Stimulated activated memory B cell treated with anti-CD40 and anti-IgM and Interleukin-4, amounts not matched to agents 10 μg/mL and 1 μg/mL and 100 μg/mL, for 72 hours (primary cell): ENCODE measurements at regions not wholly inside any gene's neighbourhood (a gene's known extent, or its start where the extent isn't known, plus 50 kb on each side); places are given as distances from the start of the nearest gene placed in this dataset.

Source experiments
- ATAC-seq: fragments of 150-1000 bp; cut with Tn5 transposase; 2 replicates; pipeline ENCODE4 v1.10.0; 2021
- H3K27ac Mint-ChIP-seq: one replicate; pipeline ENCODE4 v1.8.0; 2022; ENCODE audit warnings: mild to moderate bottlenecking, mixed read lengths
- H3K27me3 Mint-ChIP-seq: one replicate; pipeline ENCODE4 v1.8.0; 2022; ENCODE audit warnings: mixed read lengths
- H3K36me3 Mint-ChIP-seq: one replicate; pipeline ENCODE4 v1.8.0; 2022; ENCODE audit warnings: mixed read lengths
- H3K4me1 Mint-ChIP-seq: one replicate; pipeline ENCODE4 v1.8.0; 2022; ENCODE audit warnings: mixed read lengths
- H3K4me3 Mint-ChIP-seq: one replicate; pipeline ENCODE4 v1.8.0; 2022; ENCODE audit warnings: mild to moderate bottlenecking, moderate library complexity, mixed read lengths
- H3K9me3 Mint-ChIP-seq: one replicate; pipeline ENCODE4 v1.8.0; 2022; ENCODE audit warnings: mixed read lengths

DNA sequence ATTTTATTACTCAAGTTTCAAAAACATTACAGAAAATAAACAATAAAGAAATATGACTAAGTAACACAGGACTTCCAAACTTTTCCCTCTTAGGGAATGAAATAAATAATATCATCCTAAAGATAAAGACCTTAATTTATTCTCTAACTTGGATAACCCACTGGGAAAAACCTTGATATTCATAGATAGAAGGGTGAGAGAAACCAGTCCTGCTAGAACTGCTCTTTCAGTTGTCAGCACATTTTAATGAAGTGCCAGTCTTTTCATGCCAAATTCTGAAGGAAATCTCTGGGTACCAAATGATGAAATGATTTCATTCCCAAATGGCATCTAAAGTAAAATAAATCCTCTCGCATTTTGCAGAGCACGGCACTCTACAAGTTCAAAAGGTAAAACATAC, 114.5 kb upstream of the SMIM30 start:
- no peaks in the 10 kb centered on the region for H3K36me3 Mint-ChIP-seq
- H3K4me1 Mint-ChIP-seq: no peaks in the 10 kb centered on the region
- ATAC-seq: no peak

DNA sequence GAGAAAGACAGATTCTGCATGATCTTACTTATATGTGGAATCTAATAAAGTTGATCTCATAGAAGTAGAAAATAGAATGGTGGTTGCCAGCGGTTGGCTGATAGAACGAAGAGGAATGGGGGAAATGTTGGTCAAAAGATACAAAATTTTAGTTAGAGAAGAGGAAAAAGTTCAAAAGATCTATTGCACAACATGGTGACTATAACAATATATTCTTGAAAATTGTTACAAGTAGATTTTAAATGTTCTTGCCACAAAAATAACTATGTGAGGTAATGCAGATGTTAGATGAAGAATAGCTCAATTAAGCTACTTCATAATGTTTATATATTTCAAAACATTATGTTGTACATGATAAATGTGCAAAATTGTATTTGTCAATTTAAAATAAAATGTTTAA, 112.3 kb upstream of the SMIM30 start:
- ATAC-seq: no peak
- Mint-ChIP-seq H3K27ac (no peak overlapping the region), H3K4me1 (no peaks in the 10 kb centered on the region), H3K27me3 (no peaks in the 10 kb centered on the region), H3K4me3 (no peak overlapping the region), H3K36me3 (no peaks in the 10 kb centered on the region), H3K9me3 (peaks cover 9% of the 10 kb centered on the region)

More for the DNA sequence above, 114.5 kb upstream of the SMIM30 start:
- no peak overlapping the region for H3K4me3 Mint-ChIP-seq
- H3K27ac Mint-ChIP-seq: no peak overlapping the region
- H3K27me3 Mint-ChIP-seq: no peaks in the 10 kb centered on the region
- peaks cover 4% of the 10 kb centered on the region for H3K9me3 Mint-ChIP-seq

DNA sequence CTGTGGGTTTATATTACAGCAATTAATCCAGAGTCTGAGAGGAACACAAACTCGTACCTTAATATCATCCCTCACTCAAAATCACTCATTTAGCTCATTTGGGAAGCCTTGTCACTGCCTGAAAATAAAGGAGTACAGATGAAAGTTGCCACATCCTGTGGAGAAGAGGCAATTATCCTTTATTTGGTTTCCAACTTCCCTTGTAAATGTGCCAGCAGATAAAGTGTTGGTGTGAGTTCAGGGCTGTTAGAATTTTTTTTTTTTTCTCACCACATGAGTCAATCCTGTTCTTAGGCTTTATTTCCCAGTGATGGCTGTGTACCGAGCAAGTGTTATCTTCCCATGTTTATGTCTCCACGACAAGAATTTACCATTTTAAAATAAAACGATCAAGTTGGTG, 99.0 kb upstream of the SMIM30 start:
- ATAC-seq: no peak

DNA sequence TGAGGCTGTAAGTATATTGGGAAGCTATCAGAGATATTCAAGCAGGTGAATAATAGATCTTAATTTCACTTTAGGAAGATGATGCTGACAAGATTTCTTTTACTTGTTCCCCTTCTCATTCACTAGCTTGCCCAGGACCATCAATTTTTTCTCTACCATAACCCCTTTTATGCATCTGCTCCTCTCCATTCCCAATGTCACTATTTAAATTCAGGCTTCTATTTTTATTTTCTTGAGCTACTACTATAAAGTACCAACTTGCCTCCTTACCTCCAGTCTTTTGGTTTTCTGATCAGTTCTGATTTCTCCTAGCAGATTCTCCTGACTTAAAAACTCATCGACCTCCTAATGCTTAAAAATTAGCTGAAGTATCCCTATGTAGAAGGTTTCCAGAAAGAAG, 97.7 kb upstream of the SMIM30 start:
- peaks cover 3% of the 10 kb centered on the region for H3K9me3 Mint-ChIP-seq
- no peak overlapping the region for H3K27ac Mint-ChIP-seq
- no peaks in the 10 kb centered on the region for H3K36me3 Mint-ChIP-seq
- no peaks in the 10 kb centered on the region for H3K27me3 Mint-ChIP-seq
- H3K4me1 Mint-ChIP-seq: no peaks in the 10 kb centered on the region
- no peak for ATAC-seq
- H3K4me3 Mint-ChIP-seq: no peak overlapping the region

More for the DNA sequence above, 99.0 kb upstream of the SMIM30 start:
- Mint-ChIP-seq H3K4me3 (no peak overlapping the region), H3K27ac (no peak overlapping the region), H3K9me3 (peaks cover 3% of the 10 kb centered on the region), H3K4me1 (no peaks in the 10 kb centered on the region), H3K27me3 (no peaks in the 10 kb centered on the region), H3K36me3 (no peaks in the 10 kb centered on the region)

DNA sequence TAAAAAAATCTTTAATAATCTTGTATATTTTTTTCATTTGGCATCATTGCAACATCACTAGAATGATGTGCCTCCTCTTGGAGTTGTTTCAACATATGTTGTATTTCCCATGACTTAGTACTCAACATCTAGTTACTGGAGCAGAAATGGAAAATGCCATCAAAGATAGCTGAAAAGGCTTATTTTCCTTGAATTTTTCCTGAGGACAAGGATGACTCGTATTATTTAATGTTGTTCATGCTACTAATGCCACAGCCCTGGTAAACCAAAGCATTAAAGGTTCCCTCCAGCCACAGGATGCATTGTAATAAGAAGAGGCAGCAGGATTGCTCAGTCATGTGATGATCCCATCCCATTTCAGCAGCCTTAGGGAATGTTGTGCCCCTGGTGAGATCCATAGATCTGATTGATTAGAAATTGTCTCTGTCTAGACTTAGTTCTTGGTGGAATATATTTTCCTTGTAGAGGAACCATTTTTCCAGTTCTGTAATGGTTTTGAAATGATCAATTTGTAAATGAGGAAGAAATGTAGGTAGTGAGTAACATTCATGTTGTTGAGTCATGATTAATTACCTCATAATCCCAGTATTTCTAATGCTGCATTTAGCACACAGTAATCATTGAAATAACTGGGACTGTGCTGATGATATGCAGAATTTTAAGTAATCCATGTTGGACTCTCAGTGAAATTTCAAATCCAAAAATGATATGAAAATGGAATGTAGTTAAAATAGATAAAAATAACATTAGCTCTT, 91.3 kb upstream of the SMIM30 start:
- Mint-ChIP-seq H3K4me1 (no peaks in the 10 kb centered on the region), H3K36me3 (no peaks in the 10 kb centered on the region), H3K27me3 (no peaks in the 10 kb centered on the region), H3K27ac (no peak overlapping the region), H3K9me3 (no peaks in the 10 kb centered on the region), H3K4me3 (no peak overlapping the region)
- no peak for ATAC-seq

DNA sequence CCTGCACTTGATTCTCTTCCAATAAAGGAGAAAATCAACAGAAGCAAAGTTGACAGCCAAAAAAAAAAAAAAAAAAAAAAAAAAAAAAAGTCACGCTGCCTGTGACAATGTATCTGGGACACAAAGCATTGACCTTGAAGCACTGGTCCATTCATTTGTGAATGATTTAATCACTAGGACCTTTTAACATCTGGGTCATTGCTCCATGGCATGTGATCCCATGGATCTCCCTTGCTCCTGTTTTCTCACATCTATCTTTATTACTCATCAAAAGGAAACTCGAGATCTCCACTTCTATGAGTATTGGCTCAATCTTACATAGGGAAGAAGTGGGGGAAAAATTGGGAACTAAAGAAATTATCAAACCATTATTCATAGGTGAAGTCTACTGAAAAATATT, 89.6 kb upstream of the SMIM30 start:
- Mint-ChIP-seq H3K27me3 (no peaks in the 10 kb centered on the region), H3K36me3 (no peaks in the 10 kb centered on the region), H3K27ac (no peak overlapping the region), H3K4me1 (no peaks in the 10 kb centered on the region), H3K4me3 (no peak overlapping the region), H3K9me3 (no peaks in the 10 kb centered on the region)
- no peak for ATAC-seq

DNA sequence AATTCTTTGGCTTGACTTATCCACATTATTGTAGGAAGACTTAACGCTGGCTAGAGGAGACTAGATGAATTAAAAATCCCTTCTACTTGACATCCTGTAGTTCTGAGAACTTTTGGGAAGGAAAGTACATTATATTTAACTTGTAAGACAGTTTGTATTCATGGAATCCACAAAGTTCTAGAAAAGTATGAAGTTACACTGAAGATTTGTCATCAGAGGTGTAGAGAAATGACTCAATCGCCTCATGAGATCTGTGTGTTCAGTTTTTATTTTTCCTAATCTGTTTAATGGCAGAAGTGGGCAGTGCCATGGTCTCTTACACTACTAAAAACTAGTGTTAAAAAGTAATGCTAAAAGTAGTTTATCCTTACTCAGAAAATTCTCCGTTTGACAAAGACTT, 89.1 kb upstream of the SMIM30 start:
- Mint-ChIP-seq H3K4me1 (no peaks in the 10 kb centered on the region), H3K36me3 (no peaks in the 10 kb centered on the region), H3K4me3 (no peak overlapping the region), H3K27ac (no peak overlapping the region), H3K9me3 (no peaks in the 10 kb centered on the region), H3K27me3 (peaks cover under 1% of the 10 kb centered on the region)
- no peak for ATAC-seq

DNA sequence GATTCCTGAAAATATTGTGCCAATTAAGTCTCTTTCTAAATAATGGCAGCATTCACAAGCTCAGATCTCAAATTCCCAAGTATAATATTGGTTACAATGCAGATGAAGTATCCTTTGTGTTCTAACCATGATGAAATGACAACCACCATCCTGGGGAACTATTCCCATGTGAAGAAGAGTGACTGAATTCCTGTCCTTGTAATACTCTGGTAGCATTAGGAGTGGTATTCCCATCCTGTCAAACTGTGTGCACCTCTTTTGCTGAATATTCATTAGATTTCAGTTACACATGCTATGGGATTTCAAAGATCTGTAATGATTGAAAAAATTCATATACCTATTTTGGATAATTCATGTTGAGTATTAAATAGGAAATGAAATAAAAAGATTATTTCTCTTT, 86.1 kb upstream of the SMIM30 start:
- H3K9me3 Mint-ChIP-seq: no peaks in the 10 kb centered on the region

DNA sequence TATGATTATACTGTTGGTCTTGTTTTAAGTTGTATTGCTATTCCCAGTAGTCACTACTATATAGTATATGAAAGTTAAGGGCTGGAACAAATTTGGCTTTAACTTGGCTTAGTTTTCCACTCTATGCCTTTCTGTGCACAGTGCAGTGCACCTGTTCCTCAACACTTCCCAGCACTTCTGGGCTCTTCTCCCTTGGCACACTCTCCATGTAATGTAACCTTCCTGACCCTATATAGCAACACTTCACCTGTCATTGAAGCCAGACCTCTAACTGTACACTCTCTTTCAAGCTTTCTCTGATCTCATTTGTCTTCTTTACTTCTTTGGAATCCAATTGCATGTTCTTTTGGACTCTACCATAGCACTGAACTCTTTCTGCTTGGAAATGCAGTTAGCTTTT, 83.9 kb upstream of the SMIM30 start:
- Mint-ChIP-seq H3K9me3 (no peaks in the 10 kb centered on the region), H3K27me3 (peaks cover 7% of the 10 kb centered on the region), H3K36me3 (no peaks in the 10 kb centered on the region), H3K27ac (no peak overlapping the region), H3K4me3 (no peak overlapping the region), H3K4me1 (no peaks in the 10 kb centered on the region)
- peak; percentile 48 for ATAC-seq

More for the DNA sequence above, 86.1 kb upstream of the SMIM30 start:
- Mint-ChIP-seq H3K4me1 (no peaks in the 10 kb centered on the region), H3K36me3 (no peaks in the 10 kb centered on the region), H3K27me3 (peaks cover 7% of the 10 kb centered on the region), H3K4me3 (no peak overlapping the region), H3K27ac (no peak overlapping the region)
- no peak for ATAC-seq

DNA sequence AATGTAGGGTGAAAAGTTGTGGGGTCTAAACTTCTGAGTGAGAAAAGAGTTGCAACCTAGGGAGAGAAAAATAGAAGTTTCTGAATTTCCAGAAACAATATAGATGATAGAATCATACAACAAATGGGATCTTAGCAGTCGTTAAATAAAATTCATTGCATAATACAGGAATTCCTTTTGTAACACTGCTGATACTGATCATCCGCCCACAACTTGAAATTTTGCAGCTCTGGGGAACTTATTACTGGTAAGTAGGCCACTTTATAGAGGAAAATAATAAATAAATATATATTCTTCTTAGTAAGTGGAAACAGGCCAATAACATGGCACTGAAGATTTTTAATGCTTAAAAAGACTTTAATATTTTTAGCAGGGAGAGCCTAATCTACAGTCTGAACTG, 81.9 kb upstream of the SMIM30 start:
- Mint-ChIP-seq H3K36me3 (no peaks in the 10 kb centered on the region), H3K27ac (no peak overlapping the region), H3K4me1 (no peaks in the 10 kb centered on the region), H3K27me3 (peaks cover 7% of the 10 kb centered on the region), H3K4me3 (no peak overlapping the region), H3K9me3 (no peaks in the 10 kb centered on the region)
- ATAC-seq: no peak

DNA sequence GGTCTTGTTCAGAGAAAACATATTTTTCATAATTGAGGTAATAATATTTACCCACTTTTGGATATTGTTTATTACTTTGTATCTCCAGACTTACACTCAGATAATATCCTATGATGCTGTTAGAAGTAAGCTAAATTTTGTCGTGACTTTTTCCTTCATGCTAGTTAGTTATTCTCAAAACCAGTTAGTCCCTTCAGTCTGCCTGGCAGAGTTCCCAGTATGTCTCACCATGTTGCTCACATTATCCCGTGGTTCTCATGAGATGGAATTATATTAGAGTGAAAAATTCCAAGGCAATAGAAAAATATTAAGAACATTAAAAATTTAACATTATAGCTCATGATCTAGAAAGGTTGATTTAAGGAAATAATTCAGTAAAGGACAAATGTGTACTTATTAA, 81.5 kb upstream of the SMIM30 start:
- peaks cover 7% of the 10 kb centered on the region for H3K27me3 Mint-ChIP-seq
- H3K4me3 Mint-ChIP-seq: no peak overlapping the region
- ATAC-seq: no peak
- no peaks in the 10 kb centered on the region for H3K36me3 Mint-ChIP-seq
- no peak overlapping the region for H3K27ac Mint-ChIP-seq
- no peaks in the 10 kb centered on the region for H3K4me1 Mint-ChIP-seq
- no peaks in the 10 kb centered on the region for H3K9me3 Mint-ChIP-seq

DNA sequence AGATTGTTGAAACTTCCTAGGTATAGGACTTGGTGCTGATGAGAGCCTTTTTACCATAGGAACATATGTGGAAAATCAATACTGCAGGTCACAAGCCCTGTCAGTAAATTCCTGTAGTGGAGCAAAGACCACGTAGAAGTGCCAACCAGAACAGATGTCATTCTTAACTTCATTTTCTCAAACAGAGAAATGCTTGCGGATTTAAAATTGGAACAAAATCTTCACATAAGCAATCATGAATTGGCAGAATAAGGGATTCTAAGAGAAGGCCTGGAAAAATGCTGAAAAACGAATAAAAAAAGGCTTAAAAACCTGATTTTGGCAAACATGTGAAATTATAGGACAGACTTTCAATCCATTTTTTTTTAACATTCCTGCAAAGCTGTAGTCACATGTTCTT, 80.8 kb upstream of the SMIM30 start:
- ATAC-seq: no peak
- no peak overlapping the region for H3K4me3 Mint-ChIP-seq
- no peaks in the 10 kb centered on the region for H3K9me3 Mint-ChIP-seq
- H3K4me1 Mint-ChIP-seq: no peaks in the 10 kb centered on the region
- H3K27me3 Mint-ChIP-seq: peaks cover 7% of the 10 kb centered on the region
- H3K27ac Mint-ChIP-seq: no peak overlapping the region
- H3K36me3 Mint-ChIP-seq: no peaks in the 10 kb centered on the region

DNA sequence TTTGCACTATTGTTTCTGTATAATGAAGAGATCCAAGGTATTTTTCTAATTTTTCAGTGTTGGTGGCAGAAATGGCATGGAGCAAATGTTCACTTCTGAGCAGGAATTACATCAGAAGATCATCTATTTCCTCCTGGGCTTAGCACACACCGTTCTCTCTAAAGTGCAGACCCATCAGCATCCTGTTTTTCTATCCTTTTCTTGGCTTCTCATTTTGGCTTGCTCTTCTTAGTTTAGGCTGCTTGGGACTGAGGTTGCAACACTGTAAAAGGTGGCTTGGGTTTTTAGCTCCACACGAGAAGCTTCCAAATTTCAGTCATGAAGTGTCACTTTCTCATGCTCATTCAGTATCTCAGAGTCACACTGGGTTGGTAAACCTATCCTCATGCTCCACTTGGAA, 79.9 kb upstream of the SMIM30 start:
- ATAC-seq: no peak
- H3K4me1 Mint-ChIP-seq: no peaks in the 10 kb centered on the region
- peaks cover 7% of the 10 kb centered on the region for H3K27me3 Mint-ChIP-seq
- no peak overlapping the region for H3K4me3 Mint-ChIP-seq
- H3K9me3 Mint-ChIP-seq: no peaks in the 10 kb centered on the region
- no peaks in the 10 kb centered on the region for H3K36me3 Mint-ChIP-seq
- no peak overlapping the region for H3K27ac Mint-ChIP-seq

DNA sequence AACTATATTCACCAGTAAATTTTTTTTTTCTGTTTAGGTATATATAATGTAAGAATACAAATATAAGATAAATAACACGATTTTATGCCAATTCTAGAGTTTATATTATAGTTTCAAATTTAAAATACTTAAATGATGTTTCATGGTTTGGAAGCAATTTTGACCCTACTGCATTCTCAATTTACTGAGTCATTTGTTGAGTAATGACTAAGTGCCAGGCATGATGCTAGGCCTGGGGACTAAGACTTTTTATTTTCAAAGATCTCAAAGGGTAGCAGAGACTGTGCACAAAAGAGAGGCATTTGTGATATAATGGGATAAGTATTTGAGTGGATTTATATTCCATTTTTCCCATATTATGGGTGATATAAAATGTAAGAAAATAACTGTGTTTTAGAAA, 78.9 kb upstream of the SMIM30 start:
- ATAC-seq: no peak
- Mint-ChIP-seq H3K9me3 (no peaks in the 10 kb centered on the region), H3K4me3 (no peak overlapping the region), H3K4me1 (no peaks in the 10 kb centered on the region), H3K36me3 (no peaks in the 10 kb centered on the region), H3K27me3 (peaks cover 5% of the 10 kb centered on the region), H3K27ac (no peak overlapping the region)

DNA sequence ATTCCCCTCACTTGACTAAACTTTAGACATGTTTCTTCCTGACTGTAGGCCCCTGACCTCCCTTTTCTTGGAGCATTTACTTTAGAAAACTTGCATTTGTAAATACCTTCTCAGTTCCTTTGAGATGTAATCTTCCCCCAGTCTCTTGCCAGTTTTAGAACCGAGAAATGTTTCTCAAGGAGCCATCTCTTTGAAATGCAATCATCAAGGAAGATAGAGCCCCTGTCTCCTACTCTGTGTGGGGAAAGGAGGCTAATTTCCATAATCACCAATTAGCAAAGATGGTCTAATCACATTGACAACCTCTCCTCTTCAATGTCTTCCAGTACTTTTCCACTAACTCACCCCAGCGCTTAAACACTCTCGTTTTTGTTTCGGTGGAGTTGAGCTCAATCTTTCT, 70.0 kb upstream of the SMIM30 start:
- Mint-ChIP-seq H3K4me3 (no peak overlapping the region), H3K9me3 (no peaks in the 10 kb centered on the region), H3K36me3 (no peaks in the 10 kb centered on the region), H3K27me3 (peaks cover 9% of the 10 kb centered on the region), H3K27ac (no peak overlapping the region), H3K4me1 (no peaks in the 10 kb centered on the region)
- ATAC-seq: no peak

DNA sequence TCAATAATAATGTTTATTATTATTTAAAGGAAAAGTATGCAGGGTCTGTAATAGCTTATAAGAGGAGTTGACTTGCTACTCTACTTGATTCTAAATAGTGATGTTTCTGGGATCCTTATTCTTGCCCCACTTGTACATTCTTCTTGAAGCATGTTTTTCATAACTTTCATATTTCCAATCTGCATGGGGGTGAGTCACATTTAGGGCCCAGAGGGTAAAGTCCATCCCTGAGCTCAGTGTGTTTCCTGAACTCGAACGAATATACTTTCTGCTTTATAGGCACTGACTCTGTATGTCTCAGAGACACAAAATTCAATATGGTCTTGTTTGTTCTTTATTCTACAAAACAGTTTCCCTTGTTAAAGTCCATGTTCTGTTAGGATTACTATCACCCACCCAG, 61.0 kb upstream of the SMIM30 start:
- H3K4me1 Mint-ChIP-seq: no peaks in the 10 kb centered on the region
- no peak overlapping the region for H3K27ac Mint-ChIP-seq
- ATAC-seq: no peak
- no peaks in the 10 kb centered on the region for H3K36me3 Mint-ChIP-seq
- H3K27me3 Mint-ChIP-seq: no peaks in the 10 kb centered on the region
- no peak overlapping the region for H3K4me3 Mint-ChIP-seq
- no peaks in the 10 kb centered on the region for H3K9me3 Mint-ChIP-seq

DNA sequence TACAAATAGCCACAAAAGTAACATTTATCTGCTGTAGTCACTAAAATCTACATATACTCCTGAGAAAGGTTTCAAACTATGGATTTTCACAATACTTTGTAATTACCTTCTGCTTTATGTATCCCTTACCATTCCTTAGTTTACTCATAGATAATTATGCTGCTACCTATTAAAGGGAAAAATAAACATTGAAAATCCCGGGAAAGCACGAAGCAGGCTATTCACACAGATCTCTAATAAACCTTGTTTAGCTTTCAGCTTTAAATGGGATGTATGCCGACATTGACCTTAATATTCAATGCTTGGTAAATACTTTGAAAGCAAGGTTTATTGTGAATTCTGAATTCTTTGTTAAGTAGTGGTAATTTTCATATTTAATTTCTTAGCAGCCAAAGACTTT, 58.5 kb upstream of the SMIM30 start:
- Mint-ChIP-seq H3K27me3 (peaks cover 21% of the 10 kb centered on the region), H3K9me3 (no peaks in the 10 kb centered on the region), H3K36me3 (no peaks in the 10 kb centered on the region), H3K4me3 (no peak overlapping the region), H3K27ac (no peak overlapping the region), H3K4me1 (no peaks in the 10 kb centered on the region)
- no peak for ATAC-seq
